ENCODE measurements at regions not wholly inside any gene's neighbourhood (a gene's known extent, or its start where the extent isn't known, plus 50 kb on each side); places are given as distances from the start of the nearest gene placed in this dataset.

GRCh38 chr2:175871331-175872004 is 130.6 kb downstream of the LNPK start:
- H3K36me3 ChIP-seq (ENCODE audit: control insufficient read depth in 2 of 4, insufficient read depth in 4 of 4, low read length in 3 of 4): no peaks in the 10 kb centered on the region

More at GRCh38 chr2:175871331-175872004, 130.6 kb downstream of the LNPK start:
- FAIRE-seq: no peak
- no peak overlapping the region for H2BK12ac ChIP-seq (ENCODE audit: low read depth, low read length)
- no peaks in the 10 kb centered on the region for H3K9me3 ChIP-seq (ENCODE audit: insufficient read depth in 2 of 2, low read depth in 1 of 2, low read length in 1 of 2)
- no peak overlapping the region for H3K4ac ChIP-seq (replicated peaks; ENCODE audit: insufficient read length, low read depth, low read length)
- WGBS, 2 experiments (ENCODE audit: extremely low coverage in 1 of 2, insufficient coverage in 1 of 2, insufficient read length in 1 of 2, insufficient replicate concordance in 2 of 2, low coverage in 1 of 2, low lambda C conversion rate in 2 of 2, missing lambda C conversion rate in 1 of 2): 89% methylated on average over 3 of the region's 3 CpGs; no CpG with 5 or more reads in 1 of the 2 experiments
- no peaks in the 10 kb centered on the region for H3K79me1 ChIP-seq (ENCODE audit: low read depth, low read length)
- no peak overlapping the region for H2AFZ ChIP-seq (ENCODE audit: low read length)
- H3K27ac ChIP-seq (ENCODE audit: low read depth, low read length): no peak overlapping the region
- H3K27me3 ChIP-seq (replicated peaks in 1 of 4; ENCODE audit: control insufficient read depth in 3 of 4, extremely low read depth in 1 of 4, insufficient read depth in 3 of 4, low read length in 3 of 4): no peaks in the 10 kb centered on the region
- no peak overlapping the region for H3K23ac ChIP-seq (ENCODE audit: insufficient read length)
- H3K4me1 ChIP-seq (replicated peaks in 1 of 4; ENCODE audit: control insufficient read depth in 3 of 4, insufficient read depth in 4 of 4, low read length in 3 of 4): no peaks in the 10 kb centered on the region
- H2BK20ac ChIP-seq (ENCODE audit: low read length): no peak overlapping the region
- no peak overlapping the region for H3K56ac ChIP-seq (replicated peaks; ENCODE audit: insufficient read length, low read depth, low read length)
- no peak overlapping the region for H3K14ac ChIP-seq (ENCODE audit: insufficient read length)
- ChIA-PET CTCF (ENCODE audit: partially characterized antibody) (interaction anchor here (1.9 kb wide), 1 partner anchor 12 kb away, joined by 5 read pairs; no protein-coding TSS in a partner anchor), POLR2A (ENCODE audit: partially characterized antibody) (no interaction called here)
- no peak overlapping the region for H3K4me3 ChIP-seq (ENCODE audit: extremely low read depth in 1 of 4, insufficient read depth in 2 of 4, low read depth in 3 of 4, low read length in 4 of 4)
- H3K4me2 ChIP-seq (ENCODE audit: insufficient read depth in 1 of 2, low read depth in 2 of 2, low read length in 2 of 2): no peak overlapping the region
- H3K79me2 ChIP-seq (ENCODE audit: control insufficient read depth in 1 of 2, insufficient read depth in 2 of 2, low read length in 2 of 2): no peaks in the 10 kb centered on the region
- no peak overlapping the region for H2AK5ac ChIP-seq (ENCODE audit: low read depth, low read length)
- no peak for TF ChIP-seq ASH2L (IDR thresholded peaks at IDR 0.05; ENCODE audit: low read length)
- no peak for TF ChIP-seq CTCF (IDR thresholded peaks at IDR 0.05; ENCODE audit: control extremely low read depth in 1 of 3, insufficient read depth in 1 of 3, low read depth in 1 of 3, low read length in 3 of 3)
- TF ChIP-seq USF2 (IDR thresholded peaks at IDR 0.05; ENCODE audit: low read length): no peak
- H4K20me1 ChIP-seq (replicated peaks in 1 of 2; ENCODE audit: control insufficient read depth in 1 of 2, insufficient read depth in 2 of 2, low read length in 2 of 2): no peaks in the 10 kb centered on the region
- H2BK120ac ChIP-seq (replicated peaks; ENCODE audit: low read depth, low read length): no peak overlapping the region
- H4K91ac ChIP-seq (replicated peaks; ENCODE audit: insufficient read length, low read length): no peak overlapping the region
- no peak overlapping the region for H2BK15ac ChIP-seq (ENCODE audit: low read length)
- no peak overlapping the region for H4K8ac ChIP-seq (ENCODE audit: extremely low read depth, insufficient read depth, low read length)
- H3K18ac ChIP-seq (ENCODE audit: extremely low read depth, low read length): no peak overlapping the region
- no peak overlapping the region for H3K9ac ChIP-seq (replicated peaks in 1 of 4; ENCODE audit: extremely low read depth in 1 of 4, low read depth in 3 of 4, low read length in 3 of 4)
- no peak for DNase-seq (ENCODE audit: low read depth in 1 of 2, low spot score in 2 of 2)
- no peaks in the 10 kb centered on the region for H3K23me2 ChIP-seq (ENCODE audit: low read depth, low read length)
- H4K5ac ChIP-seq (ENCODE audit: insufficient read length, low read depth, low read length): no peak overlapping the region
- H2BK5ac ChIP-seq (ENCODE audit: low read depth, low read length): no peak overlapping the region

Measured in H1 (cell line).